ENCODE measurements at regions not wholly inside any gene's neighbourhood (a gene's known extent, or its start where the extent isn't known, plus 50 kb on each side); places are given as distances from the start of the nearest gene placed in this dataset.

- no peak for TF ChIP-seq ZBTB33 (IDR thresholded peaks at IDR 0.05; ENCODE audit: borderline replicate concordance, low read depth)
- TF ChIP-seq POLR2AphosphoS5 (IDR thresholded peaks at IDR 0.05; ENCODE audit: low read depth, low read length) = no peak
- TF ChIP-seq CTCF (IDR thresholded peaks at IDR 0.05) = no peak
- TF ChIP-seq YY1 (IDR thresholded peaks at IDR 0.05; ENCODE audit: low read depth) = no peak
- TF ChIP-seq USF1 (IDR thresholded peaks at IDR 0.05; ENCODE audit: borderline replicate concordance, low read depth) = no peak
- TF ChIP-seq EP300 (IDR thresholded peaks at IDR 0.05; ENCODE audit: borderline replicate concordance in 1 of 2, low read depth in 1 of 2, low read length in 1 of 2) = no peak
- no peak for TF ChIP-seq MXI1 (IDR thresholded peaks at IDR 0.05; ENCODE audit: low read depth, low read length)
- no peak for TF ChIP-seq TAF1 (IDR thresholded peaks at IDR 0.05; ENCODE audit: borderline replicate concordance, low read depth, low read length)
- no peak for TF ChIP-seq RCOR1 (IDR thresholded peaks at IDR 0.05; ENCODE audit: low read length)
- no peak for TF ChIP-seq MAX (IDR thresholded peaks at IDR 0.05; ENCODE audit: low read depth)
- no peak for TF ChIP-seq USF2 (IDR thresholded peaks at IDR 0.05; ENCODE audit: borderline replicate concordance, low read depth, low read length)
- no peak for TF ChIP-seq RAD21 (IDR thresholded peaks at IDR 0.05; ENCODE audit: low read length)
These were observed 89.3 kb upstream of the SLC66A3 start for GRCh38 chr2:11065833-11066485.

Measured in SK-N-SH (cell line).